ENCODE measurements at regions not wholly inside any gene's neighbourhood (a gene's known extent, or its start where the extent isn't known, plus 50 kb on each side); places are given as distances from the start of the nearest gene placed in this dataset.

DNA sequence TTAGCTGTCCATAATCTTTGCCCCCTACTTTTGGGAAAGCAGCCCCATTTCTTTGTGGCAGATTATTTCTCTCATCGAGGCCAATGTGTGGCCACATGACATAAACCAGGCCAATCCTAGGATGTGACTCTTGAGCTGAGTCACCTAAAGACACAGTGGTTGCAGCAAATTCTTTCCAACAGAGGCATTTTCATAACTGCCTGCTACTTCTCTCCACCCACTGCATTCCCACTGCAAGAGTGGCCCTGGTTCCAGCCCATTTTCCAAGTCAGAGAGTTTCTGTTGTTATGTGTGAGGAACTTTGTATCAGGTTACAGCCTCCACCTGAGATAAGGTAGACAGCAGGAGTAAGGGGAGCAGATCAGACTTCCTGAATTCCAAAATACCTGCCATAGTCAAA, 195.2 kb downstream of the RGS9 start:
- no peak for DNase-seq
- H3K36me3 ChIP-seq (ENCODE audit: control insufficient read depth, insufficient read depth, low read length): no peaks in the 10 kb centered on the region
- peaks cover 3% of the 10 kb centered on the region for H3K4me1 ChIP-seq (ENCODE audit: control insufficient read depth, insufficient read depth, low read length)
- no peak overlapping the region for H3K9ac ChIP-seq (ENCODE audit: extremely low read depth, low read length, poor library complexity, severe bottlenecking)
- no peak overlapping the region for H3K27ac ChIP-seq (ENCODE audit: low read depth, low read length)
- WGBS, 2 experiments (ENCODE audit: insufficient coverage in 1 of 2, insufficient read length in 1 of 2): 82 to 89% methylated on average over 1 of the region's 1 CpG
- H3K9me3 ChIP-seq (ENCODE audit: control insufficient read depth, low read length): no peaks in the 10 kb centered on the region
- Mint-ChIP-seq H3K4me3 (no peak overlapping the region), H3K36me3 (ENCODE audit: low read depth) (no peaks in the 10 kb centered on the region), H3K27me3 (ENCODE audit: insufficient read depth) (no peaks in the 10 kb centered on the region), H3K27ac (no peak overlapping the region), H3K9me3 (no peaks in the 10 kb centered on the region), H3K4me1 (peaks cover 3% of the 10 kb centered on the region)
- TF ChIP-seq, protein P1, sequence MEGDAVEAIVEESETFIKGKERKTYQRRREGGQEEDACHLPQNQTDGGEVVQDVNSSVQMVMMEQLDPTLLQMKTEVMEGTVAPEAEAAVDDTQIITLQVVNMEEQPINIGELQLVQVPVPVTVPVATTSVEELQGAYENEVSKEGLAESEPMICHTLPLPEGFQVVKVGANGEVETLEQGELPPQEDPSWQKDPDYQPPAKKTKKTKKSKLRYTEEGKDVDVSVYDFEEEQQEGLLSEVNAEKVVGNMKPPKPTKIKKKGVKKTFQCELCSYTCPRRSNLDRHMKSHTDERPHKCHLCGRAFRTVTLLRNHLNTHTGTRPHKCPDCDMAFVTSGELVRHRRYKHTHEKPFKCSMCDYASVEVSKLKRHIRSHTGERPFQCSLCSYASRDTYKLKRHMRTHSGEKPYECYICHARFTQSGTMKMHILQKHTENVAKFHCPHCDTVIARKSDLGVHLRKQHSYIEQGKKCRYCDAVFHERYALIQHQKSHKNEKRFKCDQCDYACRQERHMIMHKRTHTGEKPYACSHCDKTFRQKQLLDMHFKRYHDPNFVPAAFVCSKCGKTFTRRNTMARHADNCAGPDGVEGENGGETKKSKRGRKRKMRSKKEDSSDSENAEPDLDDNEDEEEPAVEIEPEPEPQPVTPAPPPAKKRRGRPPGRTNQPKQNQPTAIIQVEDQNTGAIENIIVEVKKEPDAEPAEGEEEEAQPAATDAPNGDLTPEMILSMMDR (conservative IDR thresholded peaks at IDR 0.05): no peak
- no peaks in the 10 kb centered on the region for H3K27me3 ChIP-seq (ENCODE audit: control insufficient read depth, insufficient read depth, low read length, poor library complexity, severe bottlenecking)
- H3K4me3 ChIP-seq (ENCODE audit: low read length): no peak overlapping the region

GRCh38 chr17:65328567-65328966, 191.4 kb downstream of the RGS9 start:
- Histone ChIP-seq H3K4me3 (ENCODE audit: low read length) (no peak overlapping the region), H3K4me1 (ENCODE audit: control insufficient read depth, insufficient read depth, low read length) (peaks cover 3% of the 10 kb centered on the region), H3K27ac (ENCODE audit: low read depth, low read length) (no peak overlapping the region), H3K9me3 (ENCODE audit: control insufficient read depth, low read length) (no peaks in the 10 kb centered on the region), H3K9ac (ENCODE audit: extremely low read depth, low read length, poor library complexity, severe bottlenecking) (no peak overlapping the region), H3K36me3 (ENCODE audit: control insufficient read depth, insufficient read depth, low read length) (no peaks in the 10 kb centered on the region), H3K27me3 (ENCODE audit: control insufficient read depth, insufficient read depth, low read length, poor library complexity, severe bottlenecking) (no peaks in the 10 kb centered on the region)
- TF ChIP-seq, protein P1 (conservative IDR thresholded peaks at IDR 0.05): no peak
- Mint-ChIP-seq H3K9me3 (no peaks in the 10 kb centered on the region), H3K27ac (no peak overlapping the region), H3K27me3 (ENCODE audit: insufficient read depth) (no peaks in the 10 kb centered on the region), H3K36me3 (ENCODE audit: low read depth) (no peaks in the 10 kb centered on the region), H3K4me3 (no peak overlapping the region), H3K4me1 (peaks cover 3% of the 10 kb centered on the region)
- DNase-seq: no peak

- DNase-seq: no peak
- Mint-ChIP-seq H3K4me3 (no peak overlapping the region), H3K27ac (no peak overlapping the region), H3K27me3 (ENCODE audit: insufficient read depth) (no peaks in the 10 kb centered on the region), H3K36me3 (ENCODE audit: low read depth) (no peaks in the 10 kb centered on the region), H3K9me3 (no peaks in the 10 kb centered on the region), H3K4me1 (no peaks in the 10 kb centered on the region)
- Histone ChIP-seq H3K27me3 (ENCODE audit: control insufficient read depth, insufficient read depth, low read length, poor library complexity, severe bottlenecking) (no peaks in the 10 kb centered on the region), H3K27ac (ENCODE audit: low read depth, low read length) (no peak overlapping the region), H3K4me3 (ENCODE audit: low read length) (no peak overlapping the region), H3K36me3 (ENCODE audit: control insufficient read depth, insufficient read depth, low read length) (no peaks in the 10 kb centered on the region), H3K9me3 (ENCODE audit: control insufficient read depth, low read length) (no peaks in the 10 kb centered on the region), H3K9ac (ENCODE audit: extremely low read depth, low read length, poor library complexity, severe bottlenecking) (no peak overlapping the region), H3K4me1 (ENCODE audit: control insufficient read depth, insufficient read depth, low read length) (no peaks in the 10 kb centered on the region)
- TF ChIP-seq, protein P1 (conservative IDR thresholded peaks at IDR 0.05): no peak
- 86 to 92% methylated on average over 5 of the region's 5 CpGs for WGBS, 2 experiments (ENCODE audit: insufficient coverage in 1 of 2, insufficient read length in 1 of 2)
Observed at GRCh38 chr17:65324611-65325342, 187.6 kb downstream of the RGS9 start.

All from endodermal cell (in vitro differentiated cells).